KMS-11 (cell line): ENCODE measurements at regions not wholly inside any gene's neighbourhood (a gene's known extent, or its start where the extent isn't known, plus 50 kb on each side); places are given as distances from the start of the nearest gene placed in this dataset.
A peak's percentile ranks its signal among the peaks of the same experiment; 100 is the strongest.

Experiments used
- H2AFZ ChIP-seq: fragments of 200-600 bp; sonication (generic); 2 replicates; pipeline ENCODE4 v1.6.1; 2016; ENCODE audit warnings: antibody characterized with exemption, mixed run types, low read depth
- H3K27ac ChIP-seq: fragments of 200-600 bp; sonication (generic); 2 replicates; pipeline ENCODE4 v1.6.1; 2016; ENCODE audit warnings: mild to moderate bottlenecking, mixed run types
- H3K27me3 ChIP-seq: fragments of 200-600 bp; sonication (generic); 2 replicates; pipeline ENCODE4 v1.6.1; 2017; ENCODE audit warnings: mild to moderate bottlenecking, low read depth, mixed run types, moderate library complexity; ENCODE audit not compliant: insufficient read depth
- H3K36me3 ChIP-seq: fragments of 200-600 bp; sonication (generic); 2 replicates; pipeline ENCODE4 v1.6.1; 2017; ENCODE audit warnings: mild to moderate bottlenecking, mixed run types; ENCODE audit not compliant: insufficient read depth
- H3K4me1 ChIP-seq: fragments of 200-600 bp; sonication (generic); 2 replicates; pipeline ENCODE4 v1.6.1; 2016; ENCODE audit warnings: mild to moderate bottlenecking, low read depth, mixed run types; ENCODE audit not compliant: poor library complexity, severe bottlenecking
- H3K4me2 ChIP-seq: fragments of 200-600 bp; sonication (generic); 2 replicates; pipeline ENCODE4 v1.7.0; 2016; ENCODE audit warnings: mild to moderate bottlenecking, mixed run types
- H3K4me3 ChIP-seq: fragments of 200-600 bp; sonication (generic); IDR thresholded peaks from 2 replicates; pipeline ENCODE4 v1.6.1; 2017; ENCODE audit warnings: low read depth, low read length, mixed read lengths; ENCODE audit not compliant: insufficient read depth
- H3K79me2 ChIP-seq: fragments of 200-600 bp; sonication (generic); 2 replicates; pipeline ENCODE4 v1.6.1; 2016; ENCODE audit warnings: low read depth, mixed run types; ENCODE audit not compliant: insufficient read depth
- H3K9ac ChIP-seq: fragments of 200-600 bp; sonication (generic); 2 replicates; pipeline ENCODE4 v1.6.1; 2016; ENCODE audit warnings: mild to moderate bottlenecking, mixed run types
- H4K20me1 ChIP-seq: fragments of 200-600 bp; sonication (generic); 2 replicates; pipeline ENCODE4 v1.6.1; 2016; ENCODE audit warnings: mild to moderate bottlenecking, mixed run types; ENCODE audit not compliant: insufficient read depth
- CTCF ChIP-seq: fragments of 200-600 bp; sonication (generic); conservative IDR thresholded peaks from 2 replicates; pipeline ENCODE4 v1.6.1; 2017; ENCODE audit warnings: low read depth, mild to moderate bottlenecking, antibody characterized with exemption, low read length, moderate library complexity, mixed read lengths

GRCh38 chr9:117775591-117775990, 71.4 kb downstream of the TLR4 start:
- H3K4me1 ChIP-seq = peaks cover 5% of the 10 kb centered on the region
- TF ChIP-seq CTCF = no peak
- no peaks in the 10 kb centered on the region for H4K20me1 ChIP-seq
- H3K4me3 ChIP-seq = no peak overlapping the region
- H3K27me3 ChIP-seq = no peaks in the 10 kb centered on the region
- H2AFZ ChIP-seq = no peak overlapping the region
- H3K4me2 ChIP-seq = no peak overlapping the region
- H3K9ac ChIP-seq = no peak overlapping the region
- H3K79me2 ChIP-seq = no peaks in the 10 kb centered on the region
- H3K27ac ChIP-seq = no peak overlapping the region
- H3K36me3 ChIP-seq = no peaks in the 10 kb centered on the region

DNA sequence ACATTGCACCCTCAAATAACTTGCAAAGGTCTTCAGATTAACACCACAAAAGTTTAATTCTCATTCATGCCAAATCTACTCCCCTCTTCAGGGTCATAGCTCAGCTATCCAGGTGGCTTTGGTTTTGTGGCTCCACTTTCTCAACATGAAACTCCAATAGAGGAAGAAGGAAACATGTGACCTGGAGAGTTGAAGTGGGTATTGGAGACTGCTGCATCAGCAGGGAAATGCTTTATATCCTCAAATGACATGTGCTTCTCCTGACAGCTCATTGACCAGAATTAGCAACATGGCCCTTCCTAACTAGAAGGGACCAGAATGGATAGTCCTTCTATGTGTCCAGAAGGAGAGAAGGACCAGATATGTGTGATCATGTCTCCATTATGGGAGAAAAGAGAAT, 73.6 kb downstream of the TLR4 start:
- no peaks in the 10 kb centered on the region for H3K36me3 ChIP-seq
- no peaks in the 10 kb centered on the region for H3K27me3 ChIP-seq
- no peak for TF ChIP-seq CTCF
- H3K9ac ChIP-seq = no peak overlapping the region
- peaks cover 7% of the 10 kb centered on the region for H3K4me1 ChIP-seq
- no peaks in the 10 kb centered on the region for H3K79me2 ChIP-seq
- H3K27ac ChIP-seq = no peak overlapping the region
- H4K20me1 ChIP-seq = no peaks in the 10 kb centered on the region
- H3K4me3 ChIP-seq = no peak overlapping the region
- no peak overlapping the region; the same call in 1 of the 2 replicates for H3K4me2 ChIP-seq
- no peak overlapping the region for H2AFZ ChIP-seq

- Histone ChIP-seq H3K4me1 (peaks cover 18% of the 10 kb centered on the region), H3K4me2 (no peak overlapping the region)
Observed at GRCh38 chr9:117779760-117780159, 75.6 kb downstream of the TLR4 start.

GRCh38 chr9:117782931-117783788, 79.0 kb downstream of the TLR4 start:
- H3K9ac ChIP-seq = peak overlapping the region; percentile 32; the same call in 1 of the 2 replicates
- no peak overlapping the region for H3K4me3 ChIP-seq
- H3K4me2 ChIP-seq = peak overlapping the region; percentile 73

More at GRCh38 chr9:117779760-117780159, 75.6 kb downstream of the TLR4 start:
- H4K20me1 ChIP-seq = no peaks in the 10 kb centered on the region
- no peaks in the 10 kb centered on the region for H3K79me2 ChIP-seq
- TF ChIP-seq CTCF = no peak
- H3K36me3 ChIP-seq = no peaks in the 10 kb centered on the region
- no peak overlapping the region for H3K9ac ChIP-seq
- no peak overlapping the region for H2AFZ ChIP-seq
- no peak overlapping the region for H3K27ac ChIP-seq
- H3K27me3 ChIP-seq = no peaks in the 10 kb centered on the region
- H3K4me3 ChIP-seq = no peak overlapping the region

More at GRCh38 chr9:117782931-117783788, 79.0 kb downstream of the TLR4 start:
- Histone ChIP-seq H3K79me2 (no peaks in the 10 kb centered on the region), H3K27ac (peak overlapping the region; percentile 35), H4K20me1 (no peaks in the 10 kb centered on the region), H3K4me1 (peaks cover 12% of the 10 kb centered on the region), H3K36me3 (no peaks in the 10 kb centered on the region), H3K27me3 (no peaks in the 10 kb centered on the region), H2AFZ (peak overlapping the region; percentile 77)
- peak; percentile 86 for TF ChIP-seq CTCF
